Thoracic aorta (tissue), 2 donors: ENCODE measurements at regions not wholly inside any gene's neighbourhood (a gene's known extent, or its start where the extent isn't known, plus 50 kb on each side); places are given as distances from the start of the nearest gene placed in this dataset.
A peak's percentile ranks its signal among the peaks of the same experiment; 100 is the strongest.

Experiments
- ATAC-seq: fragments of 150-250 bp; one replicate; pipeline ENCODE4 v1.8.0; 2017; ENCODE audit warnings: low read depth; ENCODE audit not compliant: insufficient number of reproducible peaks, low FRiP score
- DNase-seq: peaks from one replicate; pipeline ENCODE4 v3.0.0-alpha.2; 2020; ENCODE audit warnings: low spot score
- H3K27ac ChIP-seq, 2 donors: fragments of 200-600 bp; sonication (generic); 1 replicate in 1 of 2; 2 replicates in 1 of 2; pipeline ENCODE4 v1.5.1; 2016; ENCODE audit warnings: mild to moderate bottlenecking in 2 of 2, moderate library complexity in 2 of 2
- H3K27me3 ChIP-seq: fragments of 200-600 bp; sonication (generic); replicated peaks from 2 replicates; pipeline ENCODE4 v1.6.0; 2016; ENCODE audit warnings: mild to moderate bottlenecking; ENCODE audit not compliant: insufficient read depth
- H3K36me3 ChIP-seq: fragments of 200-600 bp; sonication (generic); one replicate; pipeline ENCODE4 v1.5.1; 2016
- H3K4me1 ChIP-seq, 2 donors: fragments of 200-600 bp; sonication (generic); 1 replicate in 1 of 2; 2 replicates in 1 of 2; pipeline versions ENCODE4 v1.5.1 to v1.6.0; 2016; ENCODE audit warnings: low read depth in 2 of 2, mild to moderate bottlenecking in 1 of 2; ENCODE audit not compliant: control insufficient read depth in 1 of 2
- H3K4me3 ChIP-seq: fragments of 200-600 bp; sonication (generic); 2 replicates; pipeline ENCODE4 v1.5.1; 2016; ENCODE audit warnings: mild to moderate bottlenecking
- H3K9me3 ChIP-seq: fragments of 200-600 bp; sonication (generic); 2 replicates; pipeline ENCODE4 v1.5.1; 2016
- TF ChIP-seq, protein P1 (sequence below): fragments of 200-600 bp; sonication (generic); IDR thresholded peaks from one replicate; pipeline ENCODE4 v1.5.1; 2019; ENCODE audit warnings: antibody characterized with exemption

- H3K4me1 ChIP-seq, result peaks cover 0 to 27% of the 10 kb centered on the region in 2 donors
- H3K9me3 ChIP-seq, result no peaks in the 10 kb centered on the region
- no peak overlapping the region for H3K4me3 ChIP-seq
- ATAC-seq (no peak), DNase-seq (no peak)
- no peaks in the 10 kb centered on the region for H3K27me3 ChIP-seq
- H3K36me3 ChIP-seq, result no peaks in the 10 kb centered on the region
- TF ChIP-seq, protein P1, sequence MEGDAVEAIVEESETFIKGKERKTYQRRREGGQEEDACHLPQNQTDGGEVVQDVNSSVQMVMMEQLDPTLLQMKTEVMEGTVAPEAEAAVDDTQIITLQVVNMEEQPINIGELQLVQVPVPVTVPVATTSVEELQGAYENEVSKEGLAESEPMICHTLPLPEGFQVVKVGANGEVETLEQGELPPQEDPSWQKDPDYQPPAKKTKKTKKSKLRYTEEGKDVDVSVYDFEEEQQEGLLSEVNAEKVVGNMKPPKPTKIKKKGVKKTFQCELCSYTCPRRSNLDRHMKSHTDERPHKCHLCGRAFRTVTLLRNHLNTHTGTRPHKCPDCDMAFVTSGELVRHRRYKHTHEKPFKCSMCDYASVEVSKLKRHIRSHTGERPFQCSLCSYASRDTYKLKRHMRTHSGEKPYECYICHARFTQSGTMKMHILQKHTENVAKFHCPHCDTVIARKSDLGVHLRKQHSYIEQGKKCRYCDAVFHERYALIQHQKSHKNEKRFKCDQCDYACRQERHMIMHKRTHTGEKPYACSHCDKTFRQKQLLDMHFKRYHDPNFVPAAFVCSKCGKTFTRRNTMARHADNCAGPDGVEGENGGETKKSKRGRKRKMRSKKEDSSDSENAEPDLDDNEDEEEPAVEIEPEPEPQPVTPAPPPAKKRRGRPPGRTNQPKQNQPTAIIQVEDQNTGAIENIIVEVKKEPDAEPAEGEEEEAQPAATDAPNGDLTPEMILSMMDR, result no peak
- H3K27ac ChIP-seq, result peak overlapping the region; percentile 3 to 59
Observed at GRCh38 chr1:47572731-47573430, 135.0 kb downstream of the FOXD2 start.

DNA sequence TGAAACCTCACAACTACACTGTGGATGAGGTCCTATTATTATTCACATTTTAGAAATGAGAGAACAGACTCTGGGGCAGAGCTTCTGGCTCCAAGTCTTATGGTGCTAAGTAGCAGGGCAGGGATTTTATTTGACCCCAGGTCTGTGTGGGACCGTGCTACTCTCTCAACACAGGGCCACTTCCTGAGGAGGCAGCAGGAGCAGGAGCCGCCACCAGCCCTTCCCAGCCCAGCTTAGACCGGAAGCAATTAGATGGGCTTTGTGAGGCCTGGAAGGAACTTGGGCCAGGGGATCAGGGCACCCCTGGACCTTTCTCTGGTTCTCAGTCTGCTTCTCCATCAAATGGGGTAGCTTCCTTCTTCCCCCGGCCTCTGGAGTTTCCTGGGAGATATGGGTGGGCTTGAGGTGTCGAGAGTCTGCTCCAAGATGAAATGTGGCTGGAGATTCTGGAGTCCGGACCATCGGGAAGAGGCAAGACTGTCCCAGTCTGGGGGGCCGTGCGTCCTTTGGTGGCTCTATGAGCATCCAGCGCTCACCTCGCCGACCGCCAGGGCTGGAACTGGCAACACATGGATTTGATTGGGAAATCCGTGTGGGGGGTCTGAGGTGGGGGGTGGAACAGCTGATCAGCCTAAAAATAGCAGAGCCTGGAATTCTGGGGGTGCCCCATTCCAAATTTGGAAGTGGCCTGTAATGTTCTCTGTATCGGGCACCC lies 136.8 kb downstream of the FOXD2 start:
- Histone ChIP-seq H3K4me1 (peaks cover 0 to 27% of the 10 kb centered on the region in 2 donors), H3K9me3 (no peaks in the 10 kb centered on the region), H3K36me3 (no peaks in the 10 kb centered on the region), H3K4me3 (no peak overlapping the region), H3K27me3 (no peaks in the 10 kb centered on the region), H3K27ac (no peak overlapping the region)
- ATAC-seq, result no peak
- TF ChIP-seq, protein P1, result no peak
- DNase-seq, result no peak

DNA sequence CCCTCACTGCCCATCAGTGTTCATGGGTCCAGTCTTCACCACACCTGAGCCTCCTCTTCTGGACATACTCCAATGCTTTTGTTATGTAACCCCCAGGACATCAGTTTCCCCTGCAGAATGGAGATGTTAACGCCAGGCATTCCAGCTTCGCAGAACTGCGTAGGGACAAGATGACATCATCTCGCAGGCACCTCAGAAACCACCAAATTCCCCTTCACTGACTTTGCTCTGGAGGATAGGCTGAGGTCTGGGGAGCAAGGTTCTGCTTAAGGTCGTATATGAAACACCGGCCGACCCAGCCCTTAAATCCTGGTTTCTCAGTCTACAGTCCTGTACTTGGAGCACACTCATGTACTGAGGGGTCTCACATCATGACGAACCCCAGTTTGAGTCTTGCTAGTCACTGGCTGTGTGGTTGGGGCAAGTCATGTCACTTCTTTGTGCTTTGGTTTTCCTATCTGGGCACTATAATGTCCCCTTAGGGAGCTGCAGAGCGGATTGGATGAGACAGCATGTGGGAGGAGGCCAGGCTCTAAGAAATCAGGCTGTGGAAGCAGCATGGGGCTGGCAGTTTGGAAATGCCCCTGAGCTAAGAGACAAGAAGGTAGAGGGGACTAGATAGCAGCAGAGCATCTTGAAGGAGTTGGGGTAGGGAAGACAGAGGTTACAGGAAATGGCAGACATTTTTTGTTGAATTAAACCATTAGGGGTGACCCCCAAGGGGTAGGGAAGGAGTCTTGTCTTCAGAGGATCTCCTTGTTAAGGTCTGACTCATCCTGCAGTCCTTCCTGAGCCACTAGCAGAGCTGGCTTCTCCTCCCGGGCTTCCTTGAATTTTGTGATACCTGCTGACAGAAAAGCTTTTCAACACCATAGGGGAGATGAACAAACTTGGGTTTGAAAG lies 138.3 kb downstream of the FOXD2 start:
- no peak overlapping the region for H3K27ac ChIP-seq
- H3K4me3 ChIP-seq, result no peak overlapping the region
- DNase-seq (no peak), ATAC-seq (no peak)
- H3K27me3 ChIP-seq, result no peaks in the 10 kb centered on the region
- no peaks in the 10 kb centered on the region for H3K36me3 ChIP-seq
- TF ChIP-seq, protein P1, result no peak
- H3K4me1 ChIP-seq, result peaks cover 0 to 19% of the 10 kb centered on the region in 2 donors
- no peaks in the 10 kb centered on the region for H3K9me3 ChIP-seq

DNA sequence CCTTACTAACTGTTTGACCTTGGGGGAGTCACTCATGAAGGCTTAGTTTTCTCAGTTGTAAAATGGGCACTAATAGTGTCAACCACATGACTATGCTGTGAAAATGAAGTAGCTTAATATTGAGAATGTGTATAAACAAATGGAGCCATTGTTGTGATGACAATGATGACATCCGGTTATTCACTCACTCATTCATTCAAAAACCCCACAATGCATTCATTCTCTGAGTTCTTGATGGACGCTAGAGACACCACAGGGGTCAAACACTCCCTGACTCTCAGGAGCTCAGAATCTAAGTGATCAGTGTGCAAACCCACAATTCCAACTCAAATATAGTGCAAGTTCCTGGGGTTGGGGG lies 138.9 kb downstream of the FOXD2 start:
- Histone ChIP-seq H3K9me3 (no peaks in the 10 kb centered on the region), H3K27me3 (no peaks in the 10 kb centered on the region), H3K36me3 (no peaks in the 10 kb centered on the region), H3K4me1 (peaks cover 0 to 19% of the 10 kb centered on the region in 2 donors), H3K4me3 (no peak overlapping the region), H3K27ac (no peak overlapping the region)
- DNase-seq (no peak), ATAC-seq (no peak)
- TF ChIP-seq, protein P1, result no peak
